Nephron (organoid): ENCODE measurements at regions not wholly inside any gene's neighbourhood (a gene's known extent, or its start where the extent isn't known, plus 50 kb on each side); places are given as distances from the start of the nearest gene placed in this dataset.

Experiments
- H3K27ac Mint-ChIP-seq, 3 experiments: 2 replicates each; pipeline ENCODE4 v1.8.0; 2020; ENCODE audit warnings: mixed read lengths in 3 of 3, mild to moderate bottlenecking in 2 of 3, moderate library complexity in 1 of 3
- H3K27me3 Mint-ChIP-seq: 2 replicates; pipeline ENCODE4 v1.8.0; 2021; ENCODE audit warnings: low read depth, mild to moderate bottlenecking, moderate library complexity, mixed read lengths
- H3K36me3 Mint-ChIP-seq: 2 replicates; pipeline ENCODE4 v1.8.0; 2020; ENCODE audit warnings: low read depth, mixed read lengths
- H3K4me1 Mint-ChIP-seq: 2 replicates; pipeline ENCODE4 v1.8.0; 2020; ENCODE audit warnings: mixed read lengths
- H3K4me3 Mint-ChIP-seq, 3 experiments: 2 replicates each; pipeline ENCODE4 v1.8.0; 2020; ENCODE audit warnings: mild to moderate bottlenecking in 3 of 3, mixed read lengths in 3 of 3, moderate library complexity in 2 of 3
- H3K9me3 Mint-ChIP-seq: 2 replicates; pipeline ENCODE4 v1.8.0; 2020; ENCODE audit warnings: mixed read lengths
- CTCF ChIP-seq, 3 experiments: fragments of 200-600 bp; sonication (generic); IDR thresholded peaks; one replicate each; pipeline ENCODE4 v1.5.0; 2021; ENCODE audit warnings: antibody characterized with exemption in 3 of 3; ENCODE audit not compliant: unreplicated experiment in 3 of 3

- Mint-ChIP-seq H3K27me3 (no peaks in the 10 kb centered on the region), H3K9me3 (no peaks in the 10 kb centered on the region), H3K27ac (no peak overlapping the region), H3K4me1 (no peaks in the 10 kb centered on the region), H3K36me3 (no peaks in the 10 kb centered on the region), H3K4me3 (no peak overlapping the region)
- TF ChIP-seq CTCF (IDR thresholded peaks at IDR 0.05; ENCODE audit: unreplicated experiment in 3 of 3): no peak
Observed at GRCh38 chr5:107274571-107274970, 396.2 kb downstream of the EFNA5 start.

- H3K27me3 Mint-ChIP-seq: peaks cover 4% of the 10 kb centered on the region
- H3K9me3 Mint-ChIP-seq: no peaks in the 10 kb centered on the region
- no peak for TF ChIP-seq CTCF (IDR thresholded peaks at IDR 0.05; ENCODE audit: unreplicated experiment in 3 of 3)
- H3K4me3 Mint-ChIP-seq: no peak overlapping the region
- H3K36me3 Mint-ChIP-seq: no peaks in the 10 kb centered on the region
- H3K4me1 Mint-ChIP-seq: no peaks in the 10 kb centered on the region
- no peak overlapping the region for H3K27ac Mint-ChIP-seq
Observed at GRCh38 chr5:107272954-107273353, 397.8 kb downstream of the EFNA5 start.

GRCh38 chr5:107272509-107272908 lies 398.2 kb downstream of the EFNA5 start:
- no peaks in the 10 kb centered on the region for H3K9me3 Mint-ChIP-seq
- H3K36me3 Mint-ChIP-seq: no peaks in the 10 kb centered on the region
- no peak for TF ChIP-seq CTCF (IDR thresholded peaks at IDR 0.05; ENCODE audit: unreplicated experiment in 3 of 3)
- no peak overlapping the region for H3K4me3 Mint-ChIP-seq
- H3K27ac Mint-ChIP-seq: no peak overlapping the region
- H3K27me3 Mint-ChIP-seq: peaks cover 4% of the 10 kb centered on the region
- no peaks in the 10 kb centered on the region for H3K4me1 Mint-ChIP-seq

- Mint-ChIP-seq H3K27me3 (peaks cover 4% of the 10 kb centered on the region), H3K27ac (no peak overlapping the region), H3K4me1 (no peaks in the 10 kb centered on the region), H3K4me3 (no peak overlapping the region), H3K36me3 (no peaks in the 10 kb centered on the region), H3K9me3 (no peaks in the 10 kb centered on the region)
- TF ChIP-seq CTCF (IDR thresholded peaks at IDR 0.05; ENCODE audit: unreplicated experiment in 3 of 3): no peak
Observed at GRCh38 chr5:107271682-107272350, 398.9 kb downstream of the EFNA5 start.

- H3K4me3 Mint-ChIP-seq: no peak overlapping the region
- peaks cover 4% of the 10 kb centered on the region for H3K27me3 Mint-ChIP-seq
- peak overlapping the region in 1 of 3 experiments; percentile 5 for H3K27ac Mint-ChIP-seq
- no peaks in the 10 kb centered on the region for H3K36me3 Mint-ChIP-seq
- TF ChIP-seq CTCF (IDR thresholded peaks at IDR 0.05; ENCODE audit: unreplicated experiment in 3 of 3): no peak
- H3K9me3 Mint-ChIP-seq: no peaks in the 10 kb centered on the region
- H3K4me1 Mint-ChIP-seq: no peaks in the 10 kb centered on the region
Observed at GRCh38 chr5:107270561-107270960, 400.2 kb downstream of the EFNA5 start.

- Mint-ChIP-seq H3K4me3 (no peak overlapping the region), H3K27me3 (peaks cover 4% of the 10 kb centered on the region), H3K9me3 (no peaks in the 10 kb centered on the region), H3K36me3 (no peaks in the 10 kb centered on the region), H3K27ac (no peak overlapping the region), H3K4me1 (no peaks in the 10 kb centered on the region)
- no peak for TF ChIP-seq CTCF (IDR thresholded peaks at IDR 0.05; ENCODE audit: unreplicated experiment in 3 of 3)
Observed at GRCh38 chr5:107269678-107270077, 401.1 kb downstream of the EFNA5 start.
